ENCODE measurements at regions not wholly inside any gene's neighbourhood (a gene's known extent, or its start where the extent isn't known, plus 50 kb on each side); places are given as distances from the start of the nearest gene placed in this dataset.

GRCh38 chr1:218525031-218525430, 179.9 kb downstream of the TGFB2 start:
- no peaks in the 10 kb centered on the region for H3K36me3 ChIP-seq (replicated peaks in 1 of 2; ENCODE audit: control insufficient read depth in 1 of 2, insufficient read depth in 2 of 2, low read length in 2 of 2)
- TF ChIP-seq HNRNPH1 (optimal IDR thresholded peaks at IDR 0.05; ENCODE audit: low read depth, low read length) (no peak), FOXP4 (CRISPR knock-in tag; IDR thresholded peaks at IDR 0.05) (no peak), NONO (IDR thresholded peaks at IDR 0.05) (no peak), NONO (CRISPR knock-in tag; conservative IDR thresholded peaks at IDR 0.05) (no peak), HIC2 (CRISPR knock-in tag; IDR thresholded peaks at IDR 0.05; ENCODE audit: low read depth) (no peak), ZIK1 (CRISPR knock-in tag; IDR thresholded peaks at IDR 0.05; ENCODE audit: borderline replicate concordance, low read depth) (no peak), ZKSCAN8 (CRISPR knock-in tag; IDR thresholded peaks at IDR 0.05; ENCODE audit: borderline replicate concordance) (no peak), GATA4 (IDR thresholded peaks at IDR 0.05; ENCODE audit: borderline replicate concordance, low read depth) (no peak), FOXO1 (CRISPR knock-in tag; IDR thresholded peaks at IDR 0.05) (no peak), SNRNP70 (IDR thresholded peaks at IDR 0.05; ENCODE audit: low read depth, low read length) (no peak), ZBTB21 (CRISPR knock-in tag; IDR thresholded peaks at IDR 0.05) (no peak)
- in situ Hi-C loops (cut with HindIII; ENCODE audit: extremely low pct_ligation_motif_present, low pct_unique_long_range_greater_than_20kb), result no loop called here
- ATAC-seq (no peak), FAIRE-seq (no peak), DNase-seq (ENCODE audit: low spot score) (no peak)
- ChIA-PET POLR2A (no interaction called here), CTCF (ENCODE audit: low intra/inter-chr PET ratio, low total read pairs) (no interaction called here)
- H2AFZ ChIP-seq (ENCODE audit: low read length), result no peak overlapping the region
- no TSS peak for BruUV-seq (replicated peaks)
- H3K4me3 ChIP-seq (replicated peaks in 1 of 3; ENCODE audit: insufficient read depth in 1 of 3, low read depth in 2 of 3, low read length in 3 of 3), result no peak overlapping the region
- intact Hi-C loops (cut with micrococcal nuclease; ENCODE audit: unreplicated experiment), result no loop called here
- no peak overlapping the region for H3K9ac ChIP-seq (ENCODE audit: insufficient read depth, low read depth, low read length)
- no peak overlapping the region for H3K4me2 ChIP-seq (ENCODE audit: low read depth, low read length)
- no peaks in the 10 kb centered on the region for H3K79me2 ChIP-seq (ENCODE audit: insufficient read depth, low read length)
- no peaks in the 10 kb centered on the region for H4K20me1 ChIP-seq (ENCODE audit: insufficient read depth, low read length)
- no peak overlapping the region for H3K27ac ChIP-seq (ENCODE audit: extremely low read length, insufficient read depth, low read length)
- WGBS (ENCODE audit: low lambda C conversion rate), result 53% methylated on average over 6 of the region's 6 CpGs
- H3K4me1 ChIP-seq (ENCODE audit: insufficient read depth, low read length), result 0 out of 2 replicates have a peak, but pooled peaks cover 4% of the 10 kb centered on the region
- no peaks in the 10 kb centered on the region for H3K27me3 ChIP-seq (ENCODE audit: control insufficient read depth in 1 of 2, insufficient read depth in 2 of 2, low read length in 2 of 2)
- H3K9me3 ChIP-seq (ENCODE audit: low read length), result no peaks in the 10 kb centered on the region

Measured in HepG2 (cell line).